Activated B cell treated with CpG ODN at 0.5 μM for 24 hours (primary cell): ENCODE measurements at regions not wholly inside any gene's neighbourhood (a gene's known extent, or its start where the extent isn't known, plus 50 kb on each side); places are given as distances from the start of the nearest gene placed in this dataset.

ENCODE experiments used
- ATAC-seq: fragments of 200-7000 bp; cut with Tn5 transposase; one replicate; pipeline ENCODE4 v1.10.0; 2021; ENCODE audit warnings: low read depth, mild to moderate bottlenecking, moderate library complexity
- CTCF ChIA-PET: fragments of 350-600 bp; sonication (Branson Sonifier 250); formaldehyde crosslinking; loops from one replicate; lab custom pipeline; 2021; ENCODE audit warnings: antibody characterized with exemption; lab: Charles Lee
- POLR2A ChIA-PET: fragments of 350-600 bp; sonication (Branson Sonifier 250); formaldehyde crosslinking; loops from one replicate; lab custom pipeline; 2021; ENCODE audit warnings: antibody characterized with exemption; lab: Charles Lee
- DNase-seq: peaks from one replicate; pipeline ENCODE4 v3.0.0; 2022
- H3K27ac Mint-ChIP-seq: one replicate; pipeline ENCODE4 v1.8.0; 2020; ENCODE audit warnings: mixed read lengths
- H3K27me3 Mint-ChIP-seq: one replicate; pipeline ENCODE4 v1.8.0; 2021; ENCODE audit warnings: mixed read lengths
- H3K36me3 Mint-ChIP-seq: one replicate; pipeline ENCODE4 v1.8.0; 2021; ENCODE audit warnings: low read depth, mixed read lengths
- H3K4me1 Mint-ChIP-seq: one replicate; pipeline ENCODE4 v1.8.0; 2021; ENCODE audit warnings: mixed read lengths
- H3K4me3 Mint-ChIP-seq: one replicate; pipeline ENCODE4 v1.8.0; 2020; ENCODE audit warnings: mild to moderate bottlenecking, mixed read lengths
- H3K9me3 Mint-ChIP-seq: one replicate; pipeline ENCODE4 v1.8.0; 2020; ENCODE audit warnings: mixed read lengths
- intact Hi-C: fragments of 100-400 bp; cut with micrococcal nuclease; formaldehyde crosslinking; loops from one replicate; pipeline ENCODE4 v1.15.1; 2024
- TF ChIP-seq, protein P1 (sequence below): fragments of 200-600 bp; IDR thresholded peaks from one replicate; pipeline ENCODE4 v1.8.0; 2022; ENCODE audit warnings: antibody characterized with exemption, mild to moderate bottlenecking

- ATAC-seq = no peak
- H3K27me3 Mint-ChIP-seq = peaks cover 20% of the 10 kb centered on the region
- intact Hi-C loops = no loop called here
- peaks cover 8% of the 10 kb centered on the region for H3K9me3 Mint-ChIP-seq
- H3K36me3 Mint-ChIP-seq = no peaks in the 10 kb centered on the region
- no peak for DNase-seq
- no peak overlapping the region for H3K27ac Mint-ChIP-seq
- H3K4me1 Mint-ChIP-seq = no peaks in the 10 kb centered on the region
- ChIA-PET CTCF (no interaction called here), POLR2A (no interaction called here)
- no peak overlapping the region for H3K4me3 Mint-ChIP-seq
- TF ChIP-seq, protein P1, sequence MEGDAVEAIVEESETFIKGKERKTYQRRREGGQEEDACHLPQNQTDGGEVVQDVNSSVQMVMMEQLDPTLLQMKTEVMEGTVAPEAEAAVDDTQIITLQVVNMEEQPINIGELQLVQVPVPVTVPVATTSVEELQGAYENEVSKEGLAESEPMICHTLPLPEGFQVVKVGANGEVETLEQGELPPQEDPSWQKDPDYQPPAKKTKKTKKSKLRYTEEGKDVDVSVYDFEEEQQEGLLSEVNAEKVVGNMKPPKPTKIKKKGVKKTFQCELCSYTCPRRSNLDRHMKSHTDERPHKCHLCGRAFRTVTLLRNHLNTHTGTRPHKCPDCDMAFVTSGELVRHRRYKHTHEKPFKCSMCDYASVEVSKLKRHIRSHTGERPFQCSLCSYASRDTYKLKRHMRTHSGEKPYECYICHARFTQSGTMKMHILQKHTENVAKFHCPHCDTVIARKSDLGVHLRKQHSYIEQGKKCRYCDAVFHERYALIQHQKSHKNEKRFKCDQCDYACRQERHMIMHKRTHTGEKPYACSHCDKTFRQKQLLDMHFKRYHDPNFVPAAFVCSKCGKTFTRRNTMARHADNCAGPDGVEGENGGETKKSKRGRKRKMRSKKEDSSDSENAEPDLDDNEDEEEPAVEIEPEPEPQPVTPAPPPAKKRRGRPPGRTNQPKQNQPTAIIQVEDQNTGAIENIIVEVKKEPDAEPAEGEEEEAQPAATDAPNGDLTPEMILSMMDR = no peak
These were observed 78.7 kb upstream of the SULF2 start for GRCh38 chr20:47863981-47864380.

DNA sequence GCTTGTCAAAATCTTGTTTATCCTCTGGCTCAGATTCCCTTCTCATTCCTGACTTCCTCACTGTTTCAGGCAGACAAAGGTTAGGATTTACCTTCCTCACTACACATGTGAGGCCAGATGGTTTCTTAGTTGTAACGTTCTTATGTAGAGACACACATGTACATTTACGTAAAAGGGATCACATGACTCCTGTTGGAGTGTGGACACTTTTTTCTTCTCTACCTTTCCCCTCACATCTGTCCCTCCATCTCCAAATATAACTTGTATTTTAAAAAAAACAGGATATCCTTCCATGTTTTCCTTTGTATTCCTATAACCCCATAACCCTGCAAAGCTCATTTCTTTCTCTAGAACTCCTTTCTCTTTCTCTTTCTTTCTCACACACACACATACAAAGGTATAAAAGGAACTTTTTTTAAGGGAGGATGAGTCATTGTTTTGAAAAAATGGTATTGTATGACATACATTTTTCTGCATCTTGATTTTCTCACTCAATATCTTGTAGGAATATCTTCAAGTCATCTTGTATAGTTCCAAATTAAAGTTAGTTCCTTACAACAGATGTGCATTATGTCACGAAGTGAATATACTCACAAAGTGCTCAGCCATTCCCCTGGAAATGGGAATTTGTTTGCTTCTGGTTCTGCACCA is 78.2 kb upstream of the SULF2 start:
- TF ChIP-seq, protein P1 = no peak
- Mint-ChIP-seq H3K36me3 (no peaks in the 10 kb centered on the region), H3K4me1 (no peaks in the 10 kb centered on the region), H3K4me3 (no peak overlapping the region), H3K27ac (no peak overlapping the region), H3K9me3 (peaks cover 8% of the 10 kb centered on the region), H3K27me3 (peaks cover 17% of the 10 kb centered on the region)
- DNase-seq (no peak), ATAC-seq (no peak)
- intact Hi-C loops = no loop called here
- ChIA-PET POLR2A (no interaction called here), CTCF (no interaction called here)

DNA sequence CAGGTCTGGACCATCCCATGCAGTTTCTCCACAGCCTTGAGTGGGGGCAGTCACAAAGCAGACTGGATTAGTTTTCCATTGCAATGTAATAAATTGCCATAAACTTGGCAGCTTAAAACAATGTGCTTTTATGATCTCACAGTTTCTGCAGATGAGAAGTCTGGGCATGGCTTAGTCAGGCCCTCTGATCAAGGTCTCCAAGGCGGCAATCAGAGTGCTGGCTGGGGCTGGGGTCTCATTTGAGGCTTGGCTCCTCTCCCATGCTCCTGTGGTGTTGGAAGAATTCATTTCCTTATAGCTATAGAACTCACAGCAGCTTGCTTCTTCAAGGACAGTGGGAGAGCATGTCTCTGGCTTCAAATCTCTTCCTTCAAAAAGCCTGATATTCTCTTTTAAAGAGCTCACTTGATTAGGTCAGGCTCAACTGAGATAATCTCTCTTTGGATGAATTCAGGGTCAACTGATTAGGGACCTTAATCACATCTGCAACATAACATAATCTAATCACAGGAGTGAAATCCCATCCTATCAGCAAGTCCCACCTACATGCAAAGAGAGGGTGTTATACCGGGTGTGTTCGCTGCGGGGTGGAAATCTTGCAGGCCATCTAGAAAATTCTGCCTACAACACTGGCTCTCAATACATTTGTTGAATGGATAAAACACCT is 77.4 kb upstream of the SULF2 start:
- CTCF ChIA-PET = no interaction called here
- peaks cover 8% of the 10 kb centered on the region for H3K9me3 Mint-ChIP-seq
- ATAC-seq (no peak), DNase-seq (no peak)
- peaks cover 14% of the 10 kb centered on the region for H3K27me3 Mint-ChIP-seq
- peaks cover 5% of the 10 kb centered on the region for H3K4me1 Mint-ChIP-seq
- H3K36me3 Mint-ChIP-seq = no peaks in the 10 kb centered on the region
- H3K4me3 Mint-ChIP-seq = no peak overlapping the region
- TF ChIP-seq, protein P1 = no peak
- intact Hi-C loops = no loop called here
- POLR2A ChIA-PET = no interaction called here
- no peak overlapping the region for H3K27ac Mint-ChIP-seq

DNA sequence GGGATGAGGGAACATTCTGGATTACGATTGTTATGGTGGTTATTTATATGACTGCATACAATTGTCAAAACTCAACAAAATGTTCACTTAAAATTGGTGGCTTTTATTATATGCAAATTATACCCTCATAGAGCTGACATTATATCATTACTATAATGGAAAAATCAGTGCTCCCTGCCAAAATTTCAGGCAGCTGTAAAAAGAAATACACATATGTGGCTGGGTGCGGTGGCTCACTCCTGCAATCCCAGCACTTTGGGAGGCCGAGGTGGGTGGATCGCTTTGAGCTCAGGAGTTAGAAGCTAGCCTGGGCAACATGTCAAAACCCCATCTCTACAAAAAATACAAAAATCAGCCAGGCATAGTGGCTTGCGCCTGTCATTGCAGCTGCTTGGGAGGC is 75.8 kb upstream of the SULF2 start:
- no peak overlapping the region for H3K27ac Mint-ChIP-seq
- TF ChIP-seq, protein P1 = no peak
- ATAC-seq (no peak), DNase-seq (no peak)
- no peaks in the 10 kb centered on the region for H3K36me3 Mint-ChIP-seq
- POLR2A ChIA-PET = no interaction called here
- H3K4me3 Mint-ChIP-seq = no peak overlapping the region
- CTCF ChIA-PET = no interaction called here
- peaks cover 13% of the 10 kb centered on the region for H3K4me1 Mint-ChIP-seq
- H3K9me3 Mint-ChIP-seq = peaks cover 8% of the 10 kb centered on the region
- peaks cover 5% of the 10 kb centered on the region for H3K27me3 Mint-ChIP-seq
- intact Hi-C loops = no loop called here

DNA sequence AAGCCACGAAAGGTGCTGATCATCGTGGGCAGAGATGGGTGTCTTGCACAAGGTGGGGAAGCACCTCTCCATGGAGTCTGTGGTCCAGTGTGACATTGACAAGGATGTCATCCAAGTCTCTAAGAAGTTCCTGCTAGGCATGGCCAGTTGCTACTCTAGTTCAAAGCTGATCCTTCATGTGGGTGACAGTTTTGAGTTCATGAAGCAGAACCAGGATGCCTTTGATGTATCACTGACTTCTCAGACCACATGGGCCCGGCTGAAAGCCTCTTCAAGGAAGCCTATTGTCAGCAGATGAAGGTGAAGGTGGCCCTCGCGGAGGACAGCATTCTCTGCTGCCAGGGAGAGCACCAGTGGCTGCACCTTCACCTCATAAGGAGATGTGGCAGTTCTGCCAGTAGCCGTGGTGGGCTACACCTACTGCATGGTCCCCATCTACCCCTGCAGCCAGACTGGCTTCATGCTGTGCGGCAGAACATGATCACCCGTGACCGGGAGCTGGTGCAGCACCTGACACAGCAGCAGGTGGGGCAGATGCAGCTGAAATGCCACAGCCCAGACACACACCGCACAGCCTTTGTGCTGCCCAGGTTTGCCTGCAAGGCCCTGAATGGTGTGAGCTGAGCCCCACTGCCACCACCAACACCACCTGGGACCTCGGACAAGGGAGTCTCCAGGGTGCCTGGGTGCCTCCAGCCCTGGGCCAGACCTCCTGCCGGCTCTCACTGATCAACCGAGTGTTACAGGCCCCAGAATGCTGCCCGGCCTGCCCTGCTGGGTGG is 75.0 kb upstream of the SULF2 start:
- H3K36me3 Mint-ChIP-seq = no peaks in the 10 kb centered on the region
- H3K4me3 Mint-ChIP-seq = no peak overlapping the region
- H3K27me3 Mint-ChIP-seq = no peaks in the 10 kb centered on the region
- no peak overlapping the region for H3K27ac Mint-ChIP-seq
- peaks cover 13% of the 10 kb centered on the region for H3K4me1 Mint-ChIP-seq
- intact Hi-C loops = no loop called here
- DNase-seq = no peak
- ChIA-PET CTCF (no interaction called here), POLR2A (no interaction called here)
- no peak for ATAC-seq
- TF ChIP-seq, protein P1 = no peak
- H3K9me3 Mint-ChIP-seq = peaks cover 8% of the 10 kb centered on the region
